GM21529 (cell line): ENCODE measurements at regions not wholly inside any gene's neighbourhood (a gene's known extent, or its start where the extent isn't known, plus 50 kb on each side); places are given as distances from the start of the nearest gene placed in this dataset.
"Not testable (repeated sequence)": the region's sequence is repeated elsewhere in the genome, so short reads cannot be mapped to it uniquely, and the experiment has no call there.

Source experiments
- ATAC-seq: cut with Tn5 transposase; IDR thresholded peaks from one replicate; pipeline ENCODE4 v1.9.1; 2021; ENCODE audit not compliant: unreplicated experiment

GRCh38 chr5:87787625-87788256, 375.0 kb upstream of the CCNH start:
- ATAC-seq: no peak

- ATAC-seq: no peak
These were observed 374.4 kb upstream of the CCNH start for GRCh38 chr5:87787086-87787485.

DNA sequence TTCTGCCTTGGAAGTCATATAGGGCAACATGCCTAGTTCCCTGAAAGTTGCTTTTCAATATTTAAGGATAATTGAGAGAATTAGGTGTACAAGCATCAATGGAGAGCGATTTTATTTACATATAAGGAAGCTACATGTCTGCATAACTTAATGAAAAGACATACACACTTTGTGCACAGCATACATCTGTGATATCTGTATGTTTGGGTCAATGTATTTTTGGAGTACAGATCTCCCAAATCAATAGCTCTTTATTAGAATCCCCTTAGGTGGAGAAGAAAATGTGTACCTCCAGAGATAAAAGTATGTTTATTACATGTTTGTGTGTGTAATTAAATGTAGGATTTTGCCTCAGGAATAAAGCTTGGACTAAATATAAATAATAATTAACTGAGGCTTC, 373.7 kb upstream of the CCNH start:
- ATAC-seq: no peak

- ATAC-seq: no peak
These were observed 373.0 kb upstream of the CCNH start for GRCh38 chr5:87785554-87786335.

GRCh38 chr5:87784879-87785495, 372.3 kb upstream of the CCNH start:
- no peak for ATAC-seq

- no peak for ATAC-seq
These were observed 371.6 kb upstream of the CCNH start for GRCh38 chr5:87784311-87784710.

DNA sequence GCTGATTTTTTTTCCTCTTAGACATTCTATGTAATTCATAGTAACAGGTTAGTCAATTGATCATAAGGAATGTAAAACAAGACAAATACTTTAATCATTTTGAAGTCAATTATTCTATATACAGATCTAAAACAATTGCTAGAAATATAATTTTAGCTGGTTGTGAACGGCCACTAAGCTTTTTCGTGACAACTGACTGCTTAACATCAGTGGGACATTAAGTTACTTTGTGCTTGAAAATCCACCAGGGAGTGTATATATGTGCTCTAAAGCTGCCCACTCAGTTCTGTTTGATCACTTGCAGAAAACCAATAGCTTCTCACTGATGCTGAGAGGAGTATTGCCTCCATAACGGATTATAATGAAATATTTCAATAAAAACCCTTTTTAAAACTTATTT, 370.2 kb upstream of the CCNH start:
- ATAC-seq: no peak

- no peak for ATAC-seq
These were observed 369.2 kb upstream of the CCNH start for GRCh38 chr5:87781976-87782375.

DNA sequence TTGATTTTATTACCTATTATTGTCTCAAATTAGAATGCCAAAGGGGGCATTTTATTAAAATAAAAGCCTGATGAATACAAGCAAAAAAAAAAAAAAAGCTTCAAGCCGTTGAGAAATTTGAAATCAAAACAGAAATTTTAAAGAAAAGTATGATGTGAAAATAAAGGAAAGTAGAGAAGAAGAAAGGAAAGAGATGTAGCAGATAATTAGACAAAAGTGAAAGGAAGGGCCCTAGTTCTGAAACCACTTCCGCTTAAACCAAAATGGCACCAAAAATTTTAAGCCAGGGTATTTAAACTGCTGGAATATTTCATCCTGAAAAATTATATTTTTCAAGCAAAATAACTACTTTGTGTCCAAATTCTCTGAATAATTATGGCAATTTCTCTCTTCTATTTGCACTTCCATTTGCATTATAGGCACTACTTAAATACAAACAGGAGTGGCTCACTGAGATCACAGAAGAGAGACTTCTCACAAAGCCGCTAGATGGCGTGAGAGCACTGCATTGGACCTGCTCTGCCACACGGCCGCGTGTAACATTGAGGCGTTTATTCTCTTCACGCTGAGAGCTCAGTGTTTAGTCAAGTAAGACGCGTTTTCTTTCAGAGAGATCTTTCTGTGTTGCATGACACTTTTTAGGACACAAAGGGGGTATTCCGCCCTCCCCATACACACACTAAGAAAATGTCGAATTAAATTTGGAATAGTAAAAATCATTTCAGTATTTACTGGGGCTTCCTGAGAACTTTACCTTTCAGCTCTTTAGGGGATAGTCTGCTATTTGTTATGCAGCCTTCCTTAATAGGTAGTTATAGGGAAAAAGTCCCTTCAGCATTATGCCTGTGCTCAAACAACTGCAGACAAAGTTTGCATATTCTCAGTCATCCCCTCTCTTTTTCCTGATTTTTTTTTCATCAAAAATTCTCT, 368.4 kb upstream of the CCNH start:
- peak; percentile 100 for ATAC-seq

GRCh38 chr5:87778876-87779275, 366.1 kb upstream of the CCNH start:
- ATAC-seq: no peak

- no peak for ATAC-seq
These were observed 365.1 kb upstream of the CCNH start for GRCh38 chr5:87777877-87778276.

DNA sequence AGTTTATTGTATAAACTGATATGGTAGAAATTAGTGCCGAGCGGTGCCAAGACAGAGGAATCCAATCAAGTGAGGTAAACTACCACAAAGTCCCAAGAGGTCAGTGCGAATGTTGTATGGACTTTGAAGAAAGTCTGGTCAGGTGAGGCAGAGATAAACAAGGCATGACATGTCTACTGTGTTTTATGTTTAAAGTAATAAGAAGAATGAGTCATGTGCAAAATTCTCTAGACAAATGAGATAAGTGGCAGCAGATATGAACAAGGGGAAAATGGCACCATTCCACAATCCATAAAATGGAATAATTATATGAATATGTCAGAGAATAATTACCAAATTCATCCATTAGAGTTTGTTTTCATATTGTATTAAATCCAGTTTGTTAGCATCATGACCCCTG, 364.1 kb upstream of the CCNH start:
- no peak for ATAC-seq

GRCh38 chr5:87776302-87776701, 363.6 kb upstream of the CCNH start:
- ATAC-seq: not testable (repeated sequence)

- no peak for ATAC-seq
These were observed 362.5 kb upstream of the CCNH start for GRCh38 chr5:87775228-87775627.

DNA sequence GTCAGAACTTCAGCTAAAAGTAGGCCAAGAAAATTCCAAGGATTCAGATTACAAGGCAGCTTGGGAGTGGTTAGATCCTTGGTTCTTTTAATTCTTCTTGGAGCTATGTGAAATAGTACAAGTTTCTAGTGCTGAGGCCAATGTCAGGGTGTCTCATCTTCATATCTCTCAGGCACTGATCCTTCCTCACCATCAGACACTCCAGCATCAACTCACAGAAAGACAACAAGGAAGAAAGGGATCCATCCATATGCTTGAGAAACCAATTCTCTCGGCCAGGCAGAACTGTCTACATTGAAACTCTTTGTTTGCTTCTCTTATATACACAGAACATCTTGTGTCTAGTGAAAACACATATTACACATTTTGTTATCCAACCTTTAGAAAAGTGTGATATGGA, 362.1 kb upstream of the CCNH start:
- ATAC-seq: no peak

DNA sequence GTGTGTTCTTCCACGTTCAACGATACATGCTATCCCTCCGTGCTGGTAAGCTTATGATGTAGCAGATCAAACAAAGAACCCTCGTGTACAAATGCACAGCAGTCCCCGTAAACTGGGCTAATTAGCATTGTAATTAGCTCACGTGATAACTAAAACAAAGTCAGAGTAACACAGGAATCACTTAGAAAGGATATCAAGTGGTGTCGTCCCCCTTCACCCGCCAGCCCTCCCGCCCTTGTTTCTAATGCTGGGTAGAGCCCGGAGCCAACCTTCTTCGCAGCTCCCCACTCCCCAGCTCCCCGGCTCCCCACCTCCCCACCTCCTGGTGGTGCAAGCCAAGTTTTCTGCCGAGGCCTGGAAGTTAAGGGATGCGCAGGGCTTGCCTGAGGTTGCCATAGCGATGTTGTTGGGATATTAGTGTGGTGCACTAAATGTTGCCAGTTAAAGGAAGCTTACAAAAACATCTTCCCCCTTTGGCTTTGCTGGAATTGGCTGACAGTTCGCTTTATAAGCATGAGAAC, 357.9 kb upstream of the CCNH start:
- ATAC-seq: no peak

DNA sequence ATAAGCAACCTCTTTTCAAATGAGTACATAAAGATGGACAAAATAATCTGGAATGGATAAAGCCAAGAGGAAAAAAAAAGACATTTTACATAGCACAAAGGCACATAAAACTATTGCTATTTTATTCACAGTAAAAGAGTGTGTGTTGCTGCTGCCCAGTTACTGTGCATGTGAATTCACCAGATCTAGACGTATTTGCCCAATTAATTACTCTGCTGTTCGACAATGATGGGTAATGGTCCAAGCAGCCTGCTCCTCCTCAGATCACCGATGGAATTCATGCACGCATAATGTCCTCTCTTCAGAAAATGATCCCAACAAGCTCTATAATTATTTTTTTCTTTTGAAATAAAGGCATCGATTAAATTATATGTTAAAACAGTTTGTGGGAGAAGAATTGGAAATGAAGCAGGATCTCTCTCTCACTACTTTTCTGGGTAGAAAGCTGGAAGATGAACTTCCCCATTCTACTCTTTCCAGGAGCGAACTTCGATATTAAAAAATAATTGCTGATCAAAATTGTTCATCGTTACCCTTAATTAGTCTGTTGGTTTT, 357.4 kb upstream of the CCNH start:
- ATAC-seq: no peak

DNA sequence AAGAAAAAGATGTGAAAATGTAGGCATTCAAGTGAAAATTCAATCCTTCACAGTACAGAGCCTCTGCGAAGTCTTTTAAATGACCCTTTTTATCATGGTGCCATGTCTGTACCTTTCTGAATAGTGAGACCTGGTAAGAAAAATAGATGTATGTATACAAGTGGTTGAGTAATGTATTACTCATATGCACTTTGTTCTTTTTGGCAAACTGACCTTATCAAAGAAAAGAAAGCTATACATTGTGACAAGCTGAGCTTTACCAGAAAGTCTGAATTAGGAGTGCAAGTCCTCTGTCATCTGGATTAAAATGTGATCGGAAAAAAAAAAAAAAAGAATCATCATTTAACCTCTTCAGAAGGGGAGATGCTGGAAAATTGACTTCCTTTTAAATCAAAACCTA, 356.4 kb upstream of the CCNH start:
- no peak for ATAC-seq

DNA sequence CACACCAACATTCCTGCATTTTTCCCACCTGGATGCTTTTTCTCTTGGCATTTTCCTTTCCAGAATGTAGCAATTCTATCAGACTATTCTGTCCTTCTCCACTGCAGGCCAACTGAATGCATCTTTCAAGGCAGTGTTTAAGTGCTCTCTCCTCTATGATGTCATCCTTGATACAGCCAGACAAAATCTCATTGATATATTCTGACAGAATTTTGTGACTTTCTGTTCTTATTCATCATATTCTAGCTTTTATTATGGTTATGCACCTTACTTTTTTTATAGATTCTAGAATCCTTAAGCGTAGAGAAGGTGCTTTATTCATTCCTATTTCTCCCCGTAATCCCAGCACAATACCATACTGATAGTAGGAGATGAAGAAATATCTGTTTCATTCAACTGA, 355.5 kb upstream of the CCNH start:
- ATAC-seq: no peak

- no peak for ATAC-seq
These were observed 352.3 kb upstream of the CCNH start for GRCh38 chr5:87765009-87765408.

DNA sequence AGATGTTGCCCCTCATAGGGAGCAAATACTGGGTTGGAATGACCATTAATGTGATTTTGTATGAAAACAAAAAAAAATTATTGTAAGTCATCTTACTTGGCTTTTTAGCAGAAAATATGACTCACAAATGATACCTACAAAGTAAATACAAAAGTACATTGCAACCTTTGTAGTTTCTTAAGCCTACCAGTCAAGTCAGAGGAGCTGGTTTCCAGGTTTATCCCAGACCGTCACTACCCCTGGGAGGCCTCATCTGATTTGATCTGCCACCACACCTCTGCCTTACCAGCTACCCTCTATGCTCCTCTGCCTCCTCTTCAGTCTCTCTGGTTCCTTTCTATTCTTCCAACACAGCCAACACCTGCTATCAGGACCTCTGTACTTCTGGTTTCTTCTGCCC, 349.9 kb upstream of the CCNH start:
- ATAC-seq: no peak
